Osteoblast (primary cell): ENCODE measurements at regions not wholly inside any gene's neighbourhood (a gene's known extent, or its start where the extent isn't known, plus 50 kb on each side); places are given as distances from the start of the nearest gene placed in this dataset.

Experiments used
- DNase-seq: peaks from one replicate; pipeline ENCODE4 v3.0.0; 2011; ENCODE audit warnings: low spot score, mixed read lengths; ENCODE audit not compliant: insufficient read length; ENCODE audit errors: missing footprints
- H2AFZ ChIP-seq: 2 replicates; pipeline ENCODE4 v1.6.0; 2011; ENCODE audit warnings: mild to moderate bottlenecking, low read length
- H3K27ac ChIP-seq: 2 replicates; pipeline ENCODE4 v1.5.1; 2011; ENCODE audit warnings: mild to moderate bottlenecking, low read depth, low read length, moderate library complexity
- H3K27me3 ChIP-seq: 2 replicates; pipeline ENCODE4 v1.6.0; 2012; ENCODE audit warnings: mild to moderate bottlenecking, control low read depth, inconsistent platforms, low read length, moderate library complexity; ENCODE audit not compliant: insufficient read depth
- H3K36me3 ChIP-seq: 2 replicates; pipeline ENCODE4 v1.5.1; 2011; ENCODE audit warnings: mild to moderate bottlenecking, low read length, control low read depth, moderate library complexity; ENCODE audit not compliant: insufficient read depth
- H3K4me1 ChIP-seq: 2 replicates; pipeline ENCODE4 v1.5.1; 2011; ENCODE audit warnings: mild to moderate bottlenecking, low read length, control low read depth, moderate library complexity; ENCODE audit not compliant: insufficient read depth
- H3K4me2 ChIP-seq: 2 replicates; pipeline ENCODE4 v1.6.0; 2011; ENCODE audit warnings: mild to moderate bottlenecking, low read length; ENCODE audit not compliant: insufficient read depth
- H3K4me3 ChIP-seq: fragments of 200-600 bp; sonication (generic); 3 replicates; pipeline ENCODE4 v1.5.1; 2012; ENCODE audit warnings: mild to moderate bottlenecking, low read length, inconsistent platforms; ENCODE audit not compliant: insufficient read depth
- H3K79me2 ChIP-seq: 2 replicates; pipeline ENCODE4 v1.6.0; 2012; ENCODE audit warnings: mild to moderate bottlenecking, low read length, control low read depth, inconsistent platforms; ENCODE audit not compliant: insufficient read depth
- H3K9me3 ChIP-seq: 2 replicates; pipeline ENCODE4 v1.5.1; 2011; ENCODE audit warnings: low read depth, low read length, control low read depth
- H4K20me1 ChIP-seq: 2 replicates; pipeline ENCODE4 v1.6.0; 2012; ENCODE audit warnings: mild to moderate bottlenecking, low read length, control low read depth; ENCODE audit not compliant: insufficient read depth
- CTCF ChIP-seq: IDR thresholded peaks from 2 replicates; pipeline ENCODE4 v1.5.1; 2011; ENCODE audit warnings: mild to moderate bottlenecking, low read depth, low read length, moderate library complexity; ENCODE audit errors: extremely low read depth

GRCh38 chr7:18344536-18344935 is 151.0 kb upstream of the HDAC9 start:
- no peak overlapping the region for H3K27ac ChIP-seq
- no peaks in the 10 kb centered on the region for H3K9me3 ChIP-seq
- DNase-seq = no peak

GRCh38 chr7:18345641-18346234 is 149.8 kb upstream of the HDAC9 start:
- Histone ChIP-seq H3K4me3 (no peak overlapping the region), H4K20me1 (no peaks in the 10 kb centered on the region), H3K27me3 (no peaks in the 10 kb centered on the region), H3K9me3 (no peaks in the 10 kb centered on the region), H3K27ac (no peak overlapping the region), H3K4me1 (no peaks in the 10 kb centered on the region), H3K36me3 (no peaks in the 10 kb centered on the region), H2AFZ (no peak overlapping the region), H3K4me2 (no peak overlapping the region), H3K79me2 (no peaks in the 10 kb centered on the region)
- TF ChIP-seq CTCF = peak; percentile 84
- DNase-seq = no peak

More at GRCh38 chr7:18344536-18344935, 151.0 kb upstream of the HDAC9 start:
- Histone ChIP-seq H3K4me3 (no peak overlapping the region), H3K36me3 (no peaks in the 10 kb centered on the region), H3K4me1 (no peaks in the 10 kb centered on the region), H3K27me3 (no peaks in the 10 kb centered on the region), H3K79me2 (no peaks in the 10 kb centered on the region), H2AFZ (no peak overlapping the region), H3K4me2 (no peak overlapping the region), H4K20me1 (no peaks in the 10 kb centered on the region)
- no peak for TF ChIP-seq CTCF

GRCh38 chr7:18347170-18347569 is 148.4 kb upstream of the HDAC9 start:
- H2AFZ ChIP-seq = no peak overlapping the region
- H3K4me2 ChIP-seq = no peak overlapping the region
- no peaks in the 10 kb centered on the region for H3K9me3 ChIP-seq
- no peak overlapping the region for H3K4me3 ChIP-seq
- no peak for DNase-seq
- TF ChIP-seq CTCF = no peak
- H3K79me2 ChIP-seq = no peaks in the 10 kb centered on the region
- H3K4me1 ChIP-seq = no peaks in the 10 kb centered on the region
- H3K27me3 ChIP-seq = no peaks in the 10 kb centered on the region
- no peaks in the 10 kb centered on the region for H4K20me1 ChIP-seq
- H3K27ac ChIP-seq = no peak overlapping the region
- no peaks in the 10 kb centered on the region for H3K36me3 ChIP-seq

- Histone ChIP-seq H3K4me3 (no peak overlapping the region), H3K4me2 (no peak overlapping the region), H2AFZ (no peak overlapping the region), H4K20me1 (no peaks in the 10 kb centered on the region), H3K4me1 (peaks cover 5% of the 10 kb centered on the region), H3K79me2 (no peaks in the 10 kb centered on the region), H3K27ac (no peak overlapping the region), H3K9me3 (no peaks in the 10 kb centered on the region), H3K27me3 (no peaks in the 10 kb centered on the region), H3K36me3 (no peaks in the 10 kb centered on the region)
- no peak for DNase-seq
- no peak for TF ChIP-seq CTCF
These were observed 144.9 kb upstream of the HDAC9 start for GRCh38 chr7:18350678-18351077.
